ENCODE measurements at regions not wholly inside any gene's neighbourhood (a gene's known extent, or its start where the extent isn't known, plus 50 kb on each side); places are given as distances from the start of the nearest gene placed in this dataset.
"Not testable (repeated sequence)": the region's sequence is repeated elsewhere in the genome, so short reads cannot be mapped to it uniquely, and the experiment has no call there.

DNA sequence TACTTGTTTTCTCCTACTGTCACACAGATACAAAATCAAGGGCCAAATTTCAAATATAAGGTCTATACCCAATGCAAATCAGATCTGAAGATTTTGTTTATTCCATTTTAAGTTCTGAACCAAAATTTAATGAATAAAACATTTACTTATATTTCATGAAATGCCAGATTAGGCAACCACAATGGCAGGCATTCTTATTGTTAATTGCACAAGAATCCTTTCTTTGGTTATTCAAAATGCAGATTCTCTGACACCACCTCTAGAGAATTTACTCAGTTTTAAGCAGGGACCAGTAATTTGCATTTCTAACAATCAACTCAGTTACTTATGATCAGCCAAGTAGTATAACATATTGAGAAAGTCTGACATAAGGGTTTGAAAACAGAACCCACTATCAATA, 972.4 kb upstream of the ACO1 start:
- no peaks in the 10 kb centered on the region for H3K9me3 ChIP-seq (ENCODE audit: insufficient read depth, low read length)
- H3K4me2 ChIP-seq (ENCODE audit: low read length) = no peak overlapping the region
- H3K4me1 ChIP-seq (ENCODE audit: low read length) = peaks cover 21% of the 10 kb centered on the region
- H2AFZ ChIP-seq (ENCODE audit: low read depth, low read length) = no peak overlapping the region
- H3K4me3 ChIP-seq (ENCODE audit: low read length) = no peak overlapping the region
- H3K27ac ChIP-seq (ENCODE audit: low read length) = no peak overlapping the region
- no peak for TF ChIP-seq EZH2phosphoT487 (IDR thresholded peaks at IDR 0.05; ENCODE audit: low read depth)
- TF ChIP-seq, protein P1, sequence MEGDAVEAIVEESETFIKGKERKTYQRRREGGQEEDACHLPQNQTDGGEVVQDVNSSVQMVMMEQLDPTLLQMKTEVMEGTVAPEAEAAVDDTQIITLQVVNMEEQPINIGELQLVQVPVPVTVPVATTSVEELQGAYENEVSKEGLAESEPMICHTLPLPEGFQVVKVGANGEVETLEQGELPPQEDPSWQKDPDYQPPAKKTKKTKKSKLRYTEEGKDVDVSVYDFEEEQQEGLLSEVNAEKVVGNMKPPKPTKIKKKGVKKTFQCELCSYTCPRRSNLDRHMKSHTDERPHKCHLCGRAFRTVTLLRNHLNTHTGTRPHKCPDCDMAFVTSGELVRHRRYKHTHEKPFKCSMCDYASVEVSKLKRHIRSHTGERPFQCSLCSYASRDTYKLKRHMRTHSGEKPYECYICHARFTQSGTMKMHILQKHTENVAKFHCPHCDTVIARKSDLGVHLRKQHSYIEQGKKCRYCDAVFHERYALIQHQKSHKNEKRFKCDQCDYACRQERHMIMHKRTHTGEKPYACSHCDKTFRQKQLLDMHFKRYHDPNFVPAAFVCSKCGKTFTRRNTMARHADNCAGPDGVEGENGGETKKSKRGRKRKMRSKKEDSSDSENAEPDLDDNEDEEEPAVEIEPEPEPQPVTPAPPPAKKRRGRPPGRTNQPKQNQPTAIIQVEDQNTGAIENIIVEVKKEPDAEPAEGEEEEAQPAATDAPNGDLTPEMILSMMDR (IDR thresholded peaks at IDR 0.05; ENCODE audit: low read depth, low read length) = no peak
- H3K27me3 ChIP-seq (ENCODE audit: low read depth, low read length) = no peaks in the 10 kb centered on the region
- H3K36me3 ChIP-seq (replicated peaks; ENCODE audit: low read depth, low read length) = no peaks in the 10 kb centered on the region
- no peak overlapping the region for H3K9ac ChIP-seq (ENCODE audit: low read length)
- no peaks in the 10 kb centered on the region for H4K20me1 ChIP-seq (ENCODE audit: insufficient read depth, low read length)
- H3K79me2 ChIP-seq (ENCODE audit: low read length) = no peaks in the 10 kb centered on the region

GRCh38 chr9:31415164-31415563, 969.3 kb upstream of the ACO1 start:
- Histone ChIP-seq H3K79me2 (ENCODE audit: low read length) (no peaks in the 10 kb centered on the region), H3K9ac (ENCODE audit: low read length) (no peak overlapping the region), H3K27me3 (ENCODE audit: low read depth, low read length) (no peaks in the 10 kb centered on the region), H3K36me3 (replicated peaks; ENCODE audit: low read depth, low read length) (no peaks in the 10 kb centered on the region), H3K4me1 (ENCODE audit: low read length) (peaks cover 31% of the 10 kb centered on the region), H3K27ac (ENCODE audit: low read length) (no peak overlapping the region), H3K4me3 (ENCODE audit: low read length) (no peak overlapping the region), H2AFZ (ENCODE audit: low read depth, low read length) (no peak overlapping the region), H4K20me1 (ENCODE audit: insufficient read depth, low read length) (no peaks in the 10 kb centered on the region), H3K9me3 (ENCODE audit: insufficient read depth, low read length) (no peaks in the 10 kb centered on the region), H3K4me2 (ENCODE audit: low read length) (no peak overlapping the region)
- no peak for TF ChIP-seq EZH2phosphoT487 (IDR thresholded peaks at IDR 0.05; ENCODE audit: low read depth)
- TF ChIP-seq, protein P1 (IDR thresholded peaks at IDR 0.05; ENCODE audit: low read depth, low read length) = no peak

DNA sequence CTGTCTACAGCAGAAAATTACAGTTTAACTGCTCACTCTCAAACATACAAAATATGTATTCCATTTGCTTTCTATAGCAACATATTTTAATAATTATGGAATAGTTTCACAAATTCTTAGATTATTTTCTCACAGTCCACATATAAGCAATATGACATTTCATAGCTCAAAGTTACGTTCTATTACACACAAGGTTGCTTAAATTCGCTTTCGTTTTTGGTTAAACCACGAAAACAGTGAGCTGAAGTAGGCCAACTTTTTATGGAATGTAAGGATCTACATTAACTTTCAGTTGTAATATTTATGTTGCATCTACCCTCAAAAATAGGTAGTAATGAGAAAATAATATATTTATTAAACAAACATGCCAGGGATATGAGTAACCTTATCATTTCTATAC, 966.0 kb upstream of the ACO1 start:
- peaks cover 31% of the 10 kb centered on the region for H3K4me1 ChIP-seq (ENCODE audit: low read length)
- no peak overlapping the region for H3K4me3 ChIP-seq (ENCODE audit: low read length)
- TF ChIP-seq EZH2phosphoT487 (IDR thresholded peaks at IDR 0.05; ENCODE audit: low read depth) = no peak
- TF ChIP-seq, protein P1 (IDR thresholded peaks at IDR 0.05; ENCODE audit: low read depth, low read length) = no peak
- H3K9me3 ChIP-seq (ENCODE audit: insufficient read depth, low read length) = no peaks in the 10 kb centered on the region
- H3K79me2 ChIP-seq (ENCODE audit: low read length) = no peaks in the 10 kb centered on the region
- no peak overlapping the region for H3K4me2 ChIP-seq (ENCODE audit: low read length)
- no peak overlapping the region for H2AFZ ChIP-seq (ENCODE audit: low read depth, low read length)
- no peaks in the 10 kb centered on the region for H3K27me3 ChIP-seq (ENCODE audit: low read depth, low read length)
- no peaks in the 10 kb centered on the region for H3K36me3 ChIP-seq (replicated peaks; ENCODE audit: low read depth, low read length)
- H4K20me1 ChIP-seq (ENCODE audit: insufficient read depth, low read length) = no peaks in the 10 kb centered on the region
- no peak overlapping the region for H3K27ac ChIP-seq (ENCODE audit: low read length)
- no peak overlapping the region for H3K9ac ChIP-seq (ENCODE audit: low read length)

GRCh38 chr9:31443630-31444457, 940.6 kb upstream of the ACO1 start:
- H2AFZ ChIP-seq (ENCODE audit: low read depth, low read length) = 0 out of 2 replicates have a peak overlapping the region, but pooled peaks have one; percentile 10
- not testable (repeated sequence) for H3K27me3 ChIP-seq (ENCODE audit: low read depth, low read length); H4K20me1 ChIP-seq (ENCODE audit: insufficient read depth, low read length); H3K4me3 ChIP-seq (ENCODE audit: low read length); H3K36me3 ChIP-seq (replicated peaks; ENCODE audit: low read depth, low read length); H3K79me2 ChIP-seq (ENCODE audit: low read length); H3K9me3 ChIP-seq (ENCODE audit: insufficient read depth, low read length)
- H3K27ac ChIP-seq (ENCODE audit: low read length) = peak overlapping the region; percentile 92
- H3K9ac ChIP-seq (ENCODE audit: low read length) = peak overlapping the region; percentile 64
- peaks cover 40% of the 10 kb centered on the region for H3K4me1 ChIP-seq (ENCODE audit: low read length)
- peak overlapping the region; percentile 64 for H3K4me2 ChIP-seq (ENCODE audit: low read length)
